GM19351 (cell line): ENCODE measurements at regions not wholly inside any gene's neighbourhood (a gene's known extent, or its start where the extent isn't known, plus 50 kb on each side); places are given as distances from the start of the nearest gene placed in this dataset.
"Not testable (repeated sequence)": the region's sequence is repeated elsewhere in the genome, so short reads cannot be mapped to it uniquely, and the experiment has no call there.

Source experiments
- ATAC-seq: cut with Tn5 transposase; IDR thresholded peaks from one replicate; pipeline ENCODE4 v1.9.1; 2021; ENCODE audit warnings: mild to moderate bottlenecking, moderate library complexity; ENCODE audit not compliant: unreplicated experiment

GRCh38 chr1:166691476-166691875, 147.8 kb upstream of the POGK start:
- no peak for ATAC-seq

DNA sequence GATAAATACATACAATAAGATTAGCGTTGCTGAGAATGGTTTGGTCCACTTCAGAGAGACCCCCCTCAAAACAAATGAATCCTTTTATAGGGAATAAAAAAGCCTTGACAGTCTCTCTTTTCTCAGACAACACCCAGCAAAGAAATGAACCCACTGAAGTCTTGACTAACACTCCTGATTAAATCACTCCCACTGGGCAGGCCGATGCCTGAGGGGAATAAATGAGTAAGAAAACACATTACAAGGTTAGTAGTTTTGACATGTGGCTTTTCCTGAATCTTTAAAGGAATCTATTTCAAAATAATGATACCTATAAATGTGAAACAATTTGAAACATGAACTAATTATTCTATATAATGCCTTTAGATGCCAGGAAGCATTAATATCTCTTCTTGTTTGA, 146.9 kb upstream of the POGK start:
- no peak for ATAC-seq

GRCh38 chr1:166693158-166693557, 146.1 kb upstream of the POGK start:
- ATAC-seq = no peak

- no peak for ATAC-seq
These were observed 145.5 kb upstream of the POGK start for GRCh38 chr1:166693673-166694297.

GRCh38 chr1:166695115-166695514, 144.2 kb upstream of the POGK start:
- ATAC-seq = no peak

- not testable (repeated sequence) for ATAC-seq
These were observed 143.4 kb upstream of the POGK start for GRCh38 chr1:166695834-166696233.

- ATAC-seq = no peak
These were observed 140.5 kb upstream of the POGK start for GRCh38 chr1:166698771-166699170.

GRCh38 chr1:166699613-166700012, 139.7 kb upstream of the POGK start:
- no peak for ATAC-seq

GRCh38 chr1:166700696-166701095, 138.6 kb upstream of the POGK start:
- no peak for ATAC-seq

DNA sequence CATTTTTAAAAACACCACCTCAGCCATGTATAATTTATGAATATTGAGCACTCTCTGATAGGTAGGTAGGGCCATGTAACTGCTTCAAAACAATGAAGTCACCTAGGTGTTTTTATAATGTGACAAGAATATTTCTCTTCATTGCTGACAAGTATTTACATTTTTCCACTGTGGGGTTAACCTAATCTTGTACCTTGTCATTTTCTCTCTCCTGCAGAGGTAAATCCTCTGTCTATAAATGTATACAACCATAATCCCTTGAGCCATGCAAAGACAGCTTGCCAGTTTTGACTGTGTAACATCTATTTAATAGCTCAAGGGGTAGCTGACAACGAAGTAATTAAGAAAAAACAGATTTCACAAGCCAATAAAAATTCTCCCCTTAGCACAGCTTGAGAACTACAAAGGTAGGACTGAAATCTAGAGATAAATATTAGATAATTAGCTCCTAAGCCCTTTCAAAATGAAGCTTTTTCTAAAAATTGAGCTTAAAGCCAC, 137.6 kb upstream of the POGK start:
- no peak for ATAC-seq

DNA sequence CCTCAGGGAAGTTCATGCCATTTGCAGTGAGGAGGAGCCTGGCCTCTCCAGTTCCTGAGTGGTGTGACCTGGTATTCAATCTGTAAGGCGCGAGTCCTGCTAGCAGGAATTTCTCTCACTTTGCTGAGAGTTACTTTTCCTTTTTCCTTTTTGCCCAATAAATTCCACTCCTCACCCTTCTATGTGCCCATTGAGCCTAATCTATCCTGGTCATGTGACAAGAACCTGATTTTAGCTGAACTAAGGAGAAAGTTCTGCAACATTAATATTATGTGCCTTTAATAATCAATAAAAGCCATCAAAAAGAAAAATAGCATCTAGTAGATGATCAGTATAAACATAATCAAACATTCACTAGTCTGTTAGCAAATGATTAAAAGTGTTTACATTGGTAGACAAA, 136.1 kb upstream of the POGK start:
- ATAC-seq = no peak

DNA sequence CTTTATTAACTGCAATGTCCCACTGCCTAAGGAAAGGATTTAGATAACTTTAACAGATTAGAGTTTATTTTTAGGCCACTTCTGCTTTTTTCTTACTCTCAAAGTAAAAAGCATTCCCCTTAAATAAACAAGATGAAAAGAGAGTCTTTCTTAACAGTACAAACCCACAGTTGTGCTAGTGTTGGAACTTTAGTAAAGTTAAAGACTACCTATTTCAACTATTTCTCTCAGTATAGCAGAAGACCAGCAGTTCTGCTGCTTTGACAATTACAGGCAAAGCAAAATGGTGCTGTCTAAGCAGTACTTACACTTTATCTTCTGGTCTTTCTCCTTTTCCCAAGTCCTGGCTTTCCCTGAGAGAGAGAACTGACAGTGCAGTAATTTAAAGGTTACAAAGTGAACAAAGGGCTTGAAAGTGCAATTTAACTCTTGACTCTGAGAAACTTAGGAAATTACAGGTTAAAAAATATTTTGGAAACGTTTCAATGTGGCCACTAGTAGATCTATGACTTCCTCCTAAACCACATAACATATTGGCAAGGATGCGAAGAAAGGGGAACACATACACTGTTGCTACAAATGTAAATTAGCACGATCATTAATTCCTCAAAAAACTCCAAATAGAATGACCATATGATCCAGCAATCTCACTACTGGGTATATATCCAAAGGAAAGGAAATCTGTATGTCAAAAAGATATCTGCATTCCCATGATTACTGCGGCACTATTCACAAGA, 135.4 kb upstream of the POGK start:
- no peak for ATAC-seq

GRCh38 chr1:166705376-166706289, 133.6 kb upstream of the POGK start:
- no peak for ATAC-seq

GRCh38 chr1:166716620-166717019, 122.7 kb upstream of the POGK start:
- ATAC-seq = no peak

DNA sequence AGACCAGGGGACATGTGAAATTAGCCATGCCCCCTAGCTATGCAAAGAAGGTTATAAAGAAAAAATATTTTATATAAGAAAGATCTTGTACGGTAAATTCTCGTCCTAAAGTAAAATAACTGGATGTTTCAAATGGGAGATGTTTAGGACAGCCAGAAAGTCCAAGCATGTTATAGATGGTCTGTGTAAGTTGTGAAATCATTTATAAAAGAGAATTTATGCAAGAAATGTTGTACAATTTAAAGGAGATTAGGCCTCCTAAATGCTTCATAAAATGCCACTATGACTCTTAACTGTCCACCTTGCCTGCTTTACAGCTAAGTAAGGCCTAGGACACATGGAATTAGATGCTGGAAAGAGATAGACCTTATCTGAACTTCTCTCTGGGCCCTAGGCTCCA, 118.1 kb upstream of the POGK start:
- ATAC-seq = no peak

DNA sequence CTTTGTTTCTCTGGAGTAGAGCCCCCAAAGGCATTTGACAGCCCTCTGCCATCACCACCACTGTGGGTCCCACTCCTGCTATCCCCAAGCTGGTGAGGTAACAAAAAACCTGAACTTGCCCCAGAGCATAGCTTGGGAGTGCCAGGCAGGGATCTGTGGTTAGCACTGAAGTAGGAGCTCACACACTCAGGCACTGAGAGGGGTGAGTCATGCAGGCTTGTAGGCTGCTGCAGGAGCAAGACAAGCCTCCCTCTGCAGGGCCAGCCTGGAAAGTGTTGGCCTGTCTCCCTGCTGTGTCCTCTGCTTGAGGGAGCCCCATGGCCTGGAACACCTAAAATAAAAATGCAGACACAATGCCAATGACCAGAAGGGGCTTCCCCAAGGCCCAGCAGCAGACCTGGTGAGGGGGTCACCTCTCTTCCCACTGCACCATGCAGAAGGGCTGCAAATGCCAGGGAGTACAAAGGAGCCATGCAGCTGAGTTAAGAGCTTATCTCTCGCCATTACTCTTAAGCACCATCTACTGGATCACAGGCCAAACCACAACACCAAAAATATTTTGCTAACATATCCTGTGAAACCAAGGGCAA, 108.9 kb upstream of the POGK start:
- ATAC-seq = peak; percentile 75

GRCh38 chr1:166738140-166738539, 101.1 kb upstream of the POGK start:
- ATAC-seq = no peak

DNA sequence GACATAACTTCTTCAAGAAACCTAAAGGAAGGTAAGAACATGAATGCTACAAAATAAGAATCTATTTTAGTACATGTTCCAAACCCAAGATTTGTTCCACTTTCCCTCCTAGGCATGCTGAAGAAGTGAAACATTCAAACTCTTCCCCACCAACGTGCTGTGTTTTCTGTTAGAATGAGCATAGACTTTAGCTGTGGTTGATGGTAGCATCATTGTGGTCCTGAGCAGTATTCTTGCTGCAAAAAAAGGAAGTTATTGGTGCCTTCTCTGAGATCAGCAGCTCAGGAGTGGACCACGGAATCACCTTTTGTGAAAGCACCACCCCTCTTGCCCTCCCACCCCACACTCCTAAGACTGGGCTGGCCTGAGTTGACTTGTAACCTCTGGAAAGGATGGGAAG, 100.4 kb upstream of the POGK start:
- no peak for ATAC-seq

DNA sequence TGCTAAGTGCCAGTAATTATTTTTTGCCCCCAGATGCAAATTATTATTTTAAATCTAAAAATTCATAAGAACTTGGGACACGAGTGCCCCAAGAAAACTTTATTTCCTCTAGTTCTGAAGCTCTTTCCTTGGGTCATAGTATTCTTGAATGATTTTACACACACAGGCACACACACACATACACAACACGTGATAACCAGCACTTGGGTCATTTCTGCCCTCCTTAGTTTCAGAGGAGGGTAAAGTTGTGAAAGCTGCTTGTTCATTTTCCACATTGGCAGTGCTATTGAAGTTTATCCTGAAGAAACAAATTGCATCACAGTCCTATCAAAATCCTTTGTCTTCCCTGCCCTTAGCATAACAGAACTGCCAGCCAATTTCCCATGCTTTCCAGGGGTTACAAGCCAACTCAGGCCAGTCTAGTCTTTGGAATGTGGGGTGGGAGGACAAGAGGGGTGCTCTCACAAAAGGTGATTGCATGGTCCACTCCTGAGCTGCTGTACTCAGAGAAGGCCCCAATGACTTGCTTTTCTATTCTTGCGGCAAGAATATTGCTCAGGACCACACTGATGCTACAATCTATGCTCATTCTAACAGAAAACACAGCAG, 98.5 kb upstream of the POGK start:
- ATAC-seq = no peak

- ATAC-seq = no peak
These were observed 76.0 kb upstream of the POGK start for GRCh38 chr1:166763318-166763717.

GRCh38 chr1:166766942-166767341, 72.3 kb upstream of the POGK start:
- ATAC-seq = no peak
